ENCODE measurements at regions not wholly inside any gene's neighbourhood (a gene's known extent, or its start where the extent isn't known, plus 50 kb on each side); places are given as distances from the start of the nearest gene placed in this dataset.
"Not testable (repeated sequence)": the region's sequence is repeated elsewhere in the genome, so short reads cannot be mapped to it uniquely, and the experiment has no call there.

GRCh38 chr4:49233749-49234148, 247.7 kb downstream of the CWH43 start:
- not testable (repeated sequence) for H3K9me3 Mint-ChIP-seq; H3K4me1 ChIP-seq (ENCODE audit: control insufficient read depth, insufficient read depth, low read length, poor library complexity, severe bottlenecking); H3K4me1 Mint-ChIP-seq; H3K27me3 Mint-ChIP-seq; H3K36me3 ChIP-seq (ENCODE audit: control insufficient read depth, insufficient read depth, low read length); H3K4me3 Mint-ChIP-seq; H3K27ac ChIP-seq (ENCODE audit: insufficient read depth, low read length, poor library complexity, severe bottlenecking); H3K27me3 ChIP-seq (ENCODE audit: control insufficient read depth, insufficient read depth, low read length); H3K36me3 Mint-ChIP-seq; H3K9me3 ChIP-seq (ENCODE audit: control insufficient read depth in 2 of 2, low read length in 2 of 2); H3K4me3 ChIP-seq (ENCODE audit: low read depth, low read length); DNase-seq; ATAC-seq (ENCODE audit: low read depth in 2 of 2); H3K27ac Mint-ChIP-seq

GRCh38 chr4:49234382-49234781, 248.3 kb downstream of the CWH43 start:
- not testable (repeated sequence) for DNase-seq; ATAC-seq (ENCODE audit: low read depth in 2 of 2); H3K4me3 Mint-ChIP-seq; H3K4me1 ChIP-seq (ENCODE audit: control insufficient read depth, insufficient read depth, low read length, poor library complexity, severe bottlenecking); H3K4me1 Mint-ChIP-seq; H3K9me3 ChIP-seq (ENCODE audit: control insufficient read depth in 2 of 2, low read length in 2 of 2); H3K27me3 Mint-ChIP-seq; H3K36me3 Mint-ChIP-seq; H3K4me3 ChIP-seq (ENCODE audit: low read depth, low read length); H3K36me3 ChIP-seq (ENCODE audit: control insufficient read depth, insufficient read depth, low read length); H3K27ac ChIP-seq (ENCODE audit: insufficient read depth, low read length, poor library complexity, severe bottlenecking); H3K9me3 Mint-ChIP-seq; H3K27ac Mint-ChIP-seq; H3K27me3 ChIP-seq (ENCODE audit: control insufficient read depth, insufficient read depth, low read length)

GRCh38 chr4:49235413-49236160, 249.5 kb downstream of the CWH43 start:
- H3K27ac Mint-ChIP-seq; H3K27me3 Mint-ChIP-seq; ATAC-seq (ENCODE audit: low read depth in 2 of 2); H3K27ac ChIP-seq (ENCODE audit: insufficient read depth, low read length, poor library complexity, severe bottlenecking); H3K9me3 ChIP-seq (ENCODE audit: control insufficient read depth in 2 of 2, low read length in 2 of 2); H3K36me3 ChIP-seq (ENCODE audit: control insufficient read depth, insufficient read depth, low read length); H3K27me3 ChIP-seq (ENCODE audit: control insufficient read depth, insufficient read depth, low read length); H3K4me1 ChIP-seq (ENCODE audit: control insufficient read depth, insufficient read depth, low read length, poor library complexity, severe bottlenecking); DNase-seq; H3K4me1 Mint-ChIP-seq; H3K4me3 ChIP-seq (ENCODE audit: low read depth, low read length); H3K4me3 Mint-ChIP-seq; H3K36me3 Mint-ChIP-seq: not testable (repeated sequence)
- peaks cover 0 to 10% (median 4%) of the 10 kb centered on the region in 7 donors for H3K9me3 Mint-ChIP-seq

DNA sequence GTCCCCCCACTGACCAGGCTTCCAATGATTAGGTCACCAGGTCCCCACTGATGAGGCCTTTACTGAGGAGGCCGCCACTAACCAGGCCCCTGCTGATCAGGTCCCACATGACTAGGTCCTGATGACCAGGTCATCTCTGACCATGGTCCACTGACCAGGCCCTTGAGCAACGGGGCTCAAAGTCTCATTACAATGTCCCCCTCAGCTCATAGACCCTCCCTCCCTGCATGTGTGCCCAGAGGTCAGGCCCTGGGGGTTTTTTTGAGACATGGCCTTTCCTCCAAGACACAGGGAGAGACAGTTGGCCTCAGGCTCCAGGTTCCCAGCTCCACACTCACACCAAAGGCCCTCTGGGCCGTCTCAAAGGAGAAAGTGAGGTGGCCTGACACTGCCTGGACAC, 250.4 kb downstream of the CWH43 start:
- H3K27ac Mint-ChIP-seq; H3K4me1 ChIP-seq (ENCODE audit: control insufficient read depth, insufficient read depth, low read length, poor library complexity, severe bottlenecking); H3K4me1 Mint-ChIP-seq; H3K36me3 Mint-ChIP-seq; ATAC-seq (ENCODE audit: low read depth in 2 of 2); H3K36me3 ChIP-seq (ENCODE audit: control insufficient read depth, insufficient read depth, low read length); DNase-seq; H3K27ac ChIP-seq (ENCODE audit: insufficient read depth, low read length, poor library complexity, severe bottlenecking); H3K27me3 ChIP-seq (ENCODE audit: control insufficient read depth, insufficient read depth, low read length); H3K9me3 ChIP-seq (ENCODE audit: control insufficient read depth in 2 of 2, low read length in 2 of 2); H3K4me3 ChIP-seq (ENCODE audit: low read depth, low read length); H3K4me3 Mint-ChIP-seq; H3K27me3 Mint-ChIP-seq: not testable (repeated sequence)
- peaks cover 0 to 10% (median 4%) of the 10 kb centered on the region in 7 donors for H3K9me3 Mint-ChIP-seq

GRCh38 chr4:49241295-49241694, 255.2 kb downstream of the CWH43 start:
- not testable (repeated sequence) for H3K4me1 ChIP-seq (ENCODE audit: control insufficient read depth, insufficient read depth, low read length, poor library complexity, severe bottlenecking); H3K4me3 Mint-ChIP-seq; H3K36me3 Mint-ChIP-seq; H3K4me1 Mint-ChIP-seq; DNase-seq; H3K27ac ChIP-seq (ENCODE audit: insufficient read depth, low read length, poor library complexity, severe bottlenecking); ATAC-seq (ENCODE audit: low read depth in 2 of 2); H3K27me3 Mint-ChIP-seq; H3K27ac Mint-ChIP-seq; H3K36me3 ChIP-seq (ENCODE audit: control insufficient read depth, insufficient read depth, low read length); H3K27me3 ChIP-seq (ENCODE audit: control insufficient read depth, insufficient read depth, low read length); H3K9me3 ChIP-seq (ENCODE audit: control insufficient read depth in 2 of 2, low read length in 2 of 2); H3K4me3 ChIP-seq (ENCODE audit: low read depth, low read length); H3K9me3 Mint-ChIP-seq

- DNase-seq; H3K4me3 ChIP-seq (ENCODE audit: low read depth, low read length); H3K9me3 Mint-ChIP-seq; H3K27me3 ChIP-seq (ENCODE audit: control insufficient read depth, insufficient read depth, low read length); H3K4me3 Mint-ChIP-seq; H3K27ac ChIP-seq (ENCODE audit: insufficient read depth, low read length, poor library complexity, severe bottlenecking); H3K36me3 Mint-ChIP-seq; ATAC-seq (ENCODE audit: low read depth in 2 of 2); H3K4me1 ChIP-seq (ENCODE audit: control insufficient read depth, insufficient read depth, low read length, poor library complexity, severe bottlenecking); H3K27ac Mint-ChIP-seq; H3K27me3 Mint-ChIP-seq; H3K4me1 Mint-ChIP-seq; H3K36me3 ChIP-seq (ENCODE audit: control insufficient read depth, insufficient read depth, low read length); H3K9me3 ChIP-seq (ENCODE audit: control insufficient read depth in 2 of 2, low read length in 2 of 2): not testable (repeated sequence)
These were observed 276.7 kb downstream of the CWH43 start for GRCh38 chr4:49262786-49263185.

GRCh38 chr4:49270435-49270834, 284.4 kb downstream of the CWH43 start:
- not testable (repeated sequence) for H3K27ac ChIP-seq (ENCODE audit: insufficient read depth, low read length, poor library complexity, severe bottlenecking); H3K9me3 Mint-ChIP-seq; H3K4me1 ChIP-seq (ENCODE audit: control insufficient read depth, insufficient read depth, low read length, poor library complexity, severe bottlenecking); H3K9me3 ChIP-seq (ENCODE audit: control insufficient read depth in 2 of 2, low read length in 2 of 2); ATAC-seq (ENCODE audit: low read depth in 2 of 2); H3K27ac Mint-ChIP-seq; DNase-seq; H3K27me3 ChIP-seq (ENCODE audit: control insufficient read depth, insufficient read depth, low read length); H3K4me3 ChIP-seq (ENCODE audit: low read depth, low read length); H3K36me3 ChIP-seq (ENCODE audit: control insufficient read depth, insufficient read depth, low read length); H3K4me3 Mint-ChIP-seq; H3K36me3 Mint-ChIP-seq; H3K27me3 Mint-ChIP-seq; H3K4me1 Mint-ChIP-seq

GRCh38 chr4:49270912-49271311, 284.8 kb downstream of the CWH43 start:
- not testable (repeated sequence) for H3K27ac Mint-ChIP-seq, H3K9me3 Mint-ChIP-seq, DNase-seq

More at GRCh38 chr4:49270912-49271311, 284.8 kb downstream of the CWH43 start:
- H3K4me1 Mint-ChIP-seq; H3K4me3 Mint-ChIP-seq; H3K36me3 Mint-ChIP-seq; H3K27me3 Mint-ChIP-seq; ATAC-seq (ENCODE audit: low read depth in 2 of 2); H3K4me3 ChIP-seq (ENCODE audit: low read depth, low read length); H3K27ac ChIP-seq (ENCODE audit: insufficient read depth, low read length, poor library complexity, severe bottlenecking); H3K27me3 ChIP-seq (ENCODE audit: control insufficient read depth, insufficient read depth, low read length); H3K9me3 ChIP-seq (ENCODE audit: control insufficient read depth in 2 of 2, low read length in 2 of 2); H3K4me1 ChIP-seq (ENCODE audit: control insufficient read depth, insufficient read depth, low read length, poor library complexity, severe bottlenecking); H3K36me3 ChIP-seq (ENCODE audit: control insufficient read depth, insufficient read depth, low read length): not testable (repeated sequence)
